ENCODE measurements at regions not wholly inside any gene's neighbourhood (a gene's known extent, or its start where the extent isn't known, plus 50 kb on each side); places are given as distances from the start of the nearest gene placed in this dataset.
"Not testable (repeated sequence)": the region's sequence is repeated elsewhere in the genome, so short reads cannot be mapped to it uniquely, and the experiment has no call there.

DNA sequence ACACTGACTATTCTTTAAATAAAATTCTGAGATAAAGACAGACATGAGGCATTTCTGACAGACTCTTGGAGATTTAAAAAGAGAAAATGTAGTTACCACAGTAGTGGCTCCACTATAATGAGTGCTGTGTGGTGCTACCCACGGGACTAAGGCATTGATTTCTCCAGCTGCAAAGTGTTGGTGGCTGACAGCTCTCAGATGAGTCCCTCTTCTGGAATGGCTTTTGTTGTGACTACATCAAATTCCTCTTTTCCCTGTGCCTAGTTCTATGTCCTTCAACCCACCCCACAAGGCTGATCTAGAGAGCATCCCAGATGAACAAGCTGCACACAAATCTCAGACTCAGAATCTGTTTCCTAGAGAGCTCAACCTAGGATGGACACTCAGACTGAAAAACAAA lies 884.8 kb upstream of the ZEB2 start:
- no peak for DNase-seq

DNA sequence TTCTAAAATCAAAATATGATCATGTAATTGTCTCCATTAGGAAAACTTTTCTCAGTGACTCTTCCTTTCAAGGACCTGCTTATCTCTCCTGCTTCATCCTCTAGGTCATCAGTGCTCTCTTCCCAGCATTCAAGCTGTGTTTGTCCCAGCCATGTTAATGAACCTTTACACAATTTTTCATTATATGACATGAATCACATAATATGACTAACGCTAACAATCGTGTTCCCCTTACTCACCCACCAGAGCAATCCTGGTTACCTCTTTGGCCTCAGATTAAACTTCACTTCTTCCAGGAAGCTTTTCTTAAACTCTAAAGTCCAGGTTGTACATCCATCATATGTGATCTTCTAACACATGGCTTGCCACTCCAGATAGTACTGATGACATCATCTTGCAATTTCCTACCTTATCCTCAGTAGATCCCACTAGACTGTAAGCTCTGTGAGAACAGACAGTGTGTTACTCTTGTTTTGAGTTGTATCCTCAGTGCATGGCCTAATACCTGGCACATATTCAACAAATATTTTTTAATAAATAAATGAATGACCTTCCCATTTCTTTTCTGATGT lies 882.9 kb upstream of the ZEB2 start:
- no peak for DNase-seq

DNA sequence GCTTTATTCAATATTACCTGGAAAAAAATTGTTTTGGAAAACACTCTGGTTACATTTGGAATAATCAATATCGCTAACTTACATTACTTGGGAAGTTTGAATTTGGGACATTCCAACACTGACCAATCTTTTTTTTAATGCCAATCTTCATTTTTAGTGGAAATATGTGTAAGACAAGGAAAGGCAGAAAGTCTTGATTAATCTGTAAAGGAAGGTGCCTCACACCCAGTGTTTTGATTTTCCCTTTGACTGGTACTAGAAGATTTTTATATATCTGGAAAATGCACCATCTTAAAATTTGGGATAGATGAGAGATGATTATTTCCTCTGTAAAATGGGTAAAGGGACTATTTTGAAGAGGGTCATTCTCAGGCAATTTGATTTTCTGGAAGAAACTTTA lies 879.2 kb upstream of the ZEB2 start:
- no peak for DNase-seq

DNA sequence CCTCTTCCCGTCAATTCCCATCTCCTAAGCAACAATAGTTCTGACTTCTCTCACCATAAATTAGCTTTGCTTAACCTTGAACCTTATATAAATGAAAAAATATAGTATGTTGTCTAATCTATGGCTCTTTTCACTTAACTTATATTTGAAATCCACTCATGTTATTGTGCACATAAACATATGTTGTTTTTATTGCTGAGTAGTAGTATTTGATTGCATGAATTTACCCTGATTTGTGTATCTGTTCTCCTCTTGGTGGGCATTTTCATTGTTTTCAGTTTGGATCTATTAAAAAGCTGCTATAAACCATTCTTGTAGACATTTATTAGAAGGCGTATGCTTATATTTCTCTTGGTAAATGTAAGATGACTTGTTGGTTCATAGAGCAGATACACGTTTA lies 874.3 kb upstream of the ZEB2 start:
- no peak for DNase-seq

DNA sequence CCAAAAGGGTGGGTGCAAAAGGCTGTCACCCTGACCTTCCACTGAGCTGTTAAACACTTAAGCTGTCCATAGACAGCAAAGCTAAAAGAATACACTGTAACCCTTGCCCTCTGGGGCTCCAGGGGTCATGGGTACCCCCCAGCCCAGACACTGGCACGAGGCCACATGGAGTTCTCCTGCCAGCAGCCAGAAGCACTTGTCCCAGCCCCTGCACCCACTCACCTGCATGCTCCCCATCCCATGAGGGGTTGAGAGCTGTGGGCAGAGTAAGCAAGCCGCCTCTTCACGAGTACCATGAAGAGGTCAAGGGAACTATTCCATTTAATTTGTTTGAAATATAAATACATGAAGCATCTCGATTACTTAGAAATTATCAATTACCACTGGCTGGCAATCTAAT lies 867.1 kb upstream of the ZEB2 start:
- no peak for DNase-seq

DNA sequence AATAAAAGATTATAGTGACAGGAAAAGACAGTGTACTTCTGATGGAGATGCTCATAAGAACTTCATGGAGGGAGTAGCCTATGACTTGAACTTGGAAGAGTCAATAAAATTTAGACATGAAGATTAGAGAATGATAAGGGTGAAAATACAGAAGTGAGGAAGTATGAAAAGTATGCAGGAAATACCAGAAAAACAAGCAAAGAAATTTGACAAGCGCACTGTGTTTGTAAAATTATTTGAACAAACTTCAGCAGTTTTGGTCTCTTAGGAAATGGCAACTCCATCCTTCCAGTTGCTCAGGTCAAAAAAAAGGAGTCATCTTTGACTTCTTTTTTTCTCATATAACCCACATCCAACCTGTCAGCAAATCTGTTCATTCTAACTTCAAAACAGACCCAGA lies 864.0 kb upstream of the ZEB2 start:
- DNase-seq = no peak

DNA sequence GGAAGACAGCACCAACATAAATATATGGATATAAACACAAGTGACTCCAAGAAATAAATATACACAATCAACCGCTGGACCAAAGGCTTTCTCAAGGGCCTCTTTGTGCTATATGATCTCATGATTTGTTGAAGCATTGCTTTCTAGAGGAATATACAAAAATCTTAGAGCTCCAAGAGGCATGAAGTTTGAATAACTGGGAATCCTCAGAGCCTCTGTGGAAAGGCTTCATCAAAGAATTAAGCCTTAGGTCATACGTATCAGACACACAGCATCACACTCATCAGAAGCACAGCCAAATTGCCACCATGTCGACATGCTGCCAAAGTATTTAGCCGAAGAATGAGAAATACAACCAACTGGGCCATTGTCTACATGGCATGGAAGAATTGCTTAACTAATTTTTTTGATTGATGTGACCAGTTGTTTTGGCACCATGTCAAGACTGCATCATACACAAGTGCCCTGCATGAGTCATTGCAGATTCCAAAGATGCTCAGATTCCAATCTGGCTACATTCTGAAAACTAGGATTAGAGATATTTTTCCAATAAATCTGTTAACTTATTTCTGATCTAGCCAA lies 860.6 kb upstream of the ZEB2 start:
- DNase-seq = peak in 2 of 3 donors; percentile 5 to 22

DNA sequence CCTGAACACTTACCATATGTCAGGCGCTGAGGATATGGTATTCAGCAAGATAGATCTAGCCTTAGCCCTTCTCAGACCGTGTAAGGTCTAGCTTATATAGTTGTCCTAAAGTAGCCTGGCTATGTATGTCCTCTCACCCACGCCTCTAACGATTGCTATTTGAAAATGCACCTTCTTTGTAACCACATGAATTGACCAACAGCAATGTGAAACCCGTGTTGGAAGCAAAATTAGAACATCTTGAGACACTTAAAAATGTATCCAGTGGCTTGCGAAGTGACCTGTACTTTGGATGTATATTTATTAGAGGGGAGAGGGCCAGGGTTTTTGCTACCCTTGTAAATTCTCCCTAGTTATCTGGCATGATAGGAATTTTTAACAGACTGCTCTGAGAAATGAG lies 860.0 kb upstream of the ZEB2 start:
- DNase-seq = no peak

DNA sequence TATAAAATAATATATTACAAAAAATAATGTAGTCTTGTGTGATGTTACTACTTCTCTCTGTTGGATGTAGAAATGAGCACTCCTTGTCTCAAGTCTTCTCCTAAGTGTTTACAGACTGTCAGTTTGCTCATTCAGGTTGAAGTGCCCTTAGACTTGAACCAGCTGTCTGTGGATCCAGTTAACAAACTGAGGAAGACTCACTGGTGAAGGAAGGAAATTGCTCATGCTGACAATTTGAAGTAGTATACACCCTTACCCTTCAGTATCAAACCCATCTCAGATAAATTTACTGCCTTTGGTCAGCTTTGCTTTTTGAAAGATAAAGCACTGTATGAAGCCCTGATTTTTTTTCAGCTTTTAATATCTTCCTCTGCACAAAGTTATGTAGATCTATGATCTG lies 854.2 kb upstream of the ZEB2 start:
- DNase-seq = no peak

DNA sequence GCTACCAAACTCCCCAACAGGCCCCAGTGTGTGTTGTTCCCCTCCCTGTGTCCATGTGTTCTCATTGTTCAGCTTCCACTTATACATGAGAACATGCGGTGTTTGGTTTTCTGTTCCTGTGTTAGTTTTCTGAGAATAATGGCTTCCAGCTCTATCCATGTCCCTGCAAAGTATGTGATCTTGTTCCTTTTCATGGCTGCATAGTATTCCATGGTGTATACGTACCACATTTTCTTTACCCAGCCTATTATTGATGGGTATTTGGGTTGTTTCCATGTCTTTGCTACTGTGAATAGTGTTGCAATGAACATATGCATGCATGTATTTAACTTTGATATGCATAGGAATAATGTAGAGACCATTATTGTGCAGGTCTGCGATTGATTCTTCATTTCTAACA lies 847.4 kb upstream of the ZEB2 start:
- not testable (repeated sequence) for DNase-seq

DNA sequence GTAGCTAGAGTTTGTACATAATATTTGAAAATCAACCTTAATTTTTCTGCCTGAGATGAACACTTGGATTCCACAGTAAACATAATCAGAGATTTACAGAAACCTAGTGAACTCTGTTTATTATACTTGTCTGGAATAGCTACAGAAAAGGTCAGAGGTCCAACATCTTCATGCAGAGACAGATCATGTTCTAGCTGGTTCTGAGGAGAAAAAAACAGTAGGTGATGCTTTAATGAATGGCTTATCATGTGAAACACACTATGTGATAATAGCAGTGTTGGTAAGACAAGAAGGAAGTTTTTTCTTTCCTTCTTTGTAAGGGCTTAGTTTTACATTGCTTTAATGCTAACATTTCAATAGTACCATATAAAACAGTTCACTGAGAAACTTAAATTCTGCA lies 846.4 kb upstream of the ZEB2 start:
- DNase-seq = no peak

DNA sequence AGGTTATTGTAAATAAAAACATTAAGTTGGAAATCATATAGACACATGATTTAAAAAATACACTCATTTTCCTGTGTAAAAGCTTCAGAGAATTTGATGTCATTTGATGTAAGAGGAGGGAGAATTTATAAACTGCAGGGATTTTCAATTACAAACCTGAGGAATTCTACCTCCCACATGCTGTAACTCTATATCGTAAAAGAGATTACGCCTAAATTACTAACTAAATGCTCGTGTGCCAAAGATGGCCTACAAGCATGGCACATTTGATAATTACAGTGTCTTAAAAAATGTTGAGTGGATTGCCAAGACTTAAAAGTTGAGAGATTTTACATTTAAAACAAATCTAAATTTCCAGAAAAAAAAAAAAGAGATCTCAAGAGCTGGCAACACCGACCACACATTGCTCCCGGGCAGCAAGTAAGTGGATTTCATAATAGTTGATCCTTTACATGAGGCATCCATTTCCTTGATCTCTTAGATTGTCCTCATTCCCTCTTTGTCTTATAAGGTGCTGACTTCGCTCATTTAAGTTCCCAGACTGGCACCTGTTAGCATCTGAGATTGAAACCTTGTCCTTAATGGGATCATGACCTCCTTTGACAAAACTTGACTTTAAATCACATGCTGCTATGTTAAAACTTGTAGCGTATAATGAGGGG lies 840.3 kb upstream of the ZEB2 start:
- DNase-seq = no peak

DNA sequence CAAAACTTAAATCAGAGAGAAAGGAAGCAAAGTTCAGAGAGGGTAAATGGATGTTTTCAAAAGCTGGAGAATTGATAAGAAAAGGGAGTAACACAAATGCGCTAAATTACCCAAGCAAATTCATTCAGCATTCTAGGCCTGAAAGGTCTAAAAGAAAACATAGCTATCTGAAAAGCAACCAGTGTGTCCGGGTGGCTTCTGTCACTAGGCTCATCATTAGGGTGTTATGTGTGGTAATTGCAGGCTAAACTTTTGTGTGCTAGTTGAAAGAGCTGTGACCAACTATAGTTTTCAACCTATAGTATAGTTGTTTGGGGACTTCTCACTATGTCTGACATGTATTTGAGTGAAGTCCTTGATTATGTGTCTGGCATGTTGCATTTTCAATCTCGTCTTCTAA lies 839.6 kb upstream of the ZEB2 start:
- no peak for DNase-seq

DNA sequence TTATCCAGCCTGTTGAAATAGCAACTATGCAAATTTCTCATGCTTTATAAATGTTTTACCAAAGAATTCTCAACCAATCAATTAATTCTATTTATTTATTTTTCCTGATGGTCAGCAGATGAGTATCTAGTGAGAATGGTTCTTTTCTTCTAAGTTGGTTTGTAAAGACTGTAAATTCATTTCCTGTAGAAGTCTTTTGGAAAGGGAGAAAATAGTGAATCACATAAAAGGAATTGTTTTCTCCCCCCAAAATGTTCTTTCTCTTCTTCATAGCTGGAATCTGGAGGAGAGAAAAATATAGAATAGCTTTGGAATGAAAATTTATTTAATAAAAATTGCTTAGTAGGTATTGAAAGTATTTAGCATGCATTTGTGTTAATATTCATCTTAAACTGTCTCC lies 836.1 kb upstream of the ZEB2 start:
- no peak for DNase-seq

DNA sequence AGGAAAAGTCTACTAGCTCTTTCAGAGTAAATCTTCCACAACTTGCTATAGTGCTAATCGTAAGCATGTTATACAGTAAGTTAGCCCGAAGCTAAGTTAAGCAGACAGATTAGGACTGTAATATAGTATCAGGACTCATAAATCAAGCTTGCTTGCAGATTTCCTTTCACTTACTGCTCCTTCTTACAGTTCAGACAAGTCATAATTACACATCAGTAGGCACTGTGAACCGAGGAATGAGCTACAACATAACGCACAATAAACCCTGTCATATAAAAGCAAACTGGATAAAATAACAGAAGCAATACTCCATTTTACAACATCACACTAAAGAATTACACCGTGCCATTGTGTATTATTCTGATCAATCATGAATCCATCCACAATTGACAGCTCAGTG lies 832.6 kb upstream of the ZEB2 start:
- no peak for DNase-seq

DNA sequence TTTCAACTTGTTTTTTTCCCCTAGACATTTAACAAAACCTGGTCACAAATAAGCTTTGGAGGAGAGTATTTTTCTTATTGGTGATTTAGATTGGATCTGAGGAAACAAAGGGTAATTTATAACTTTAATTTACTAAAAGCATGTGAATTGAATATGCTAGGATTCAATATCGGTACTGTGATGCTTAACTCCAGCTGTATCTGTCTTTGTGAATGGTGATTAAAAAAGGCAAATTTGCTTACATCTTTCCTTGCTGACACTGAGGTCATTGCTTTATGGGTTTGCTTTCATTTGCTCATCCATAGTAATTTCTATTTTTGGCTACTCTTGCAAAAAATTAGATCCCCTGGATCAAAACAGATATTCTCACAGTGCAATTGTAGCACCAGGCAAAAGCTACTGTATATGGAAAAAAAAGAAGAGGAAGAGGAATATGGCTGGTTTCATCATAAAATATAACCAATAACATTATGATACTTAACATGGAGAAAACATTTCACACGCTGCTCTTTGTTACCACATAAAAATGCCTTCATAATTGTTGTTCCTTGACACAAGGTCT lies 832.0 kb upstream of the ZEB2 start:
- no peak for DNase-seq

DNA sequence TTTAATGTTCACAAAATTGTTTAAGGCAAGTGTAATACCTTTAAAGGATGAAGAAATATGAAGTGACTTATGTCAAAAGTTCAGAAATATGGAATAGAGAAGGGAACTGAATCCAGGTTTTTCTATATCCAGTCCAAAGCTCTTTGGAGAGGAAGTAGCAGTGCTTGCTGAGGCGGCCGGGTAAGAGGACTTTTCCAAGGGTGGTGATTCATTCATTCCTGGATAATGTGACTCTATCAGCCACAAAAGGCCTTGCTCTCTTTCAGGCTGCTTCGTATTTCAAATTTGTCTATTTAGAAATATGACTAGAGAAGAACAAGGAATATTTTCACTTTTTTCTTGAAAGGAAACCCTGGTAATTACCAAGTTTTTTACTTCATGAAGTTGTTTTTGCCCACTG lies 830.1 kb upstream of the ZEB2 start:
- DNase-seq = peak; percentile 32 to 39 (median 38)

DNA sequence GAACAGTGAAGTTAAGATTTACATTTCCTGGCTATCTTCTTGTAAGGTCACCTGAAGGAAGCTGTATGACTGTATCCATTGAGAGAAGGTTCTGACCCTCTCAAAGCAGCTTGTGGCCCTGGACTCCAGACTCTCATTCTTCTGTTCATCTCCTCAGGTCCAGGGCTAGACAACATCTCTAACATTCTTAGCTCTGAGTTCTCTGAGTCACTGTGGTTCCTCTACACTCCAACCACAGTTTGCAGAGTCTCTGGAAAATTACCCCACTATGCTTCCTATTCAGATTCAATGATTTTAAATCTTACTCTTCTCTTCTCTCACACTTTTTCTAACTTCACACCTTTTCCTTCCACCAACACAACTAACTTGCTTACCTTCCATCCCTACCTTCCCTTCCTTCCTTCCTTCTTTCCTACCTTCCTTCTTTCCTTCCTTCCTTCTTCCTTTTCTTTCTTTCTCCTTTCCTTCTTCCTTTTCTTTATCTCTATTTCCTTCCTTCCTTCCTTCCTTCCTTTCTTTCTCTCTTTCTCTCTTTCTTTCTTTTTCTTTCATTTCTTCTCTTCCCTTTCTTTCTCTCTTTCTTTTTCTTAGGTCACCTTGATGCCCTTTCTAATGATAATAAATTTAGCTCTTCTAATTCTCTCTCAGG lies 824.3 kb upstream of the ZEB2 start:
- DNase-seq = no peak

DNA sequence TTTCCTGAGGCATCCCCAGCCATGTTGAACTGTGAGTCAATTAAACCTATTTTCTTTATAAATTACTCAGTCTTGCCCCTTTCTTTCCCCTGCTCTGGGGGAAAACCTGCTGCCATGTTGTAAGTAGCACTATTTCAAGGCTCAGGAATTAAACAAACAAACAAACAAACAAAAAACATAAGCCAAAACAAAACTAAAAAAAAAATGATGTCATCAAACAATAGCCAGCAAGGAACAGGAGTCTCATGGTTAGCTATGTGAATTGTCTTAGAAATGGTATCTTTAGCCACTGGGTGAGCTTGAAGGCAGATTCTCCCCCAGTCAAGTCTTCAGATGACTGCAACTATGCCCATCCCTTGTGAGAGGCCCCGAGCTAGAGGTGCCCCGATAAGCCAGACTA lies 823.4 kb upstream of the ZEB2 start:
- no peak for DNase-seq

DNA sequence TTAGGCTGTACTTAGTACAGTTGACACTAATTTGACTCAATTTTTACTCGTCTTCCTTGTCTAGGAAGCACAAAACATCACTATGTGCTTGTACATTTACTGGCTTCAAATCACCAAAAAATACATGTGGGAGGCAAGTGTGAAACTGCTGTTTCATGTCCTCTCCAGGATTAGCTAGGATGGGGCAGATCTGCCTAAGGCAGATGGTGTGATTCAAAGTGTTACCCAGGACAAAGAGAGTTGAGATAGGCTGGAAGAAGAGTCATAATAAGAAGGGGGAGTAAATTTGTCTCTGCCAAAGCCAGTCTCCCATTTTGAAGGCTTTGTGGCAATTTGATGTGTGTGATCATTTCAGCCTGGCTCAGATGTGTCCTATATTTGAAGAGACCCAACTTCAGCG lies 821.6 kb upstream of the ZEB2 start:
- no peak for DNase-seq

DNA sequence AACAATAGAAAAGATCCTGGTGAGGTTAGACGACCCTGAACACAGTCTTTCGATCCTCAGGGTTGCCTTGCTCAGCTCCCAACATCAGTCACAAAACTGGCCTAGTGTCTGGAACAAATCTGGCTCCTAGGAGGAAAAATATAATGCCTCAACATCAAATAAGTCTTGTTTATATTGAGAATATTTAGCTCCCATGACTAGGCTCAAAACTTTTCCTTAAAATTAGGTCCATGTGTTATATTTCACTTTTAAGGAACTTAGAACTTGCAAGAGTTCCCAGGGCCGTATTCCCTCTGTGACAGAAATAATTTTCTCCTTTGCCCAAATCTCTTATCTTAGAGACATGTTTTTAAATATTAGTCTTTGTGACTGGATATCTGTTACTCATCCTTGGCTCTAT lies 819.7 kb upstream of the ZEB2 start:
- no peak for DNase-seq

DNA sequence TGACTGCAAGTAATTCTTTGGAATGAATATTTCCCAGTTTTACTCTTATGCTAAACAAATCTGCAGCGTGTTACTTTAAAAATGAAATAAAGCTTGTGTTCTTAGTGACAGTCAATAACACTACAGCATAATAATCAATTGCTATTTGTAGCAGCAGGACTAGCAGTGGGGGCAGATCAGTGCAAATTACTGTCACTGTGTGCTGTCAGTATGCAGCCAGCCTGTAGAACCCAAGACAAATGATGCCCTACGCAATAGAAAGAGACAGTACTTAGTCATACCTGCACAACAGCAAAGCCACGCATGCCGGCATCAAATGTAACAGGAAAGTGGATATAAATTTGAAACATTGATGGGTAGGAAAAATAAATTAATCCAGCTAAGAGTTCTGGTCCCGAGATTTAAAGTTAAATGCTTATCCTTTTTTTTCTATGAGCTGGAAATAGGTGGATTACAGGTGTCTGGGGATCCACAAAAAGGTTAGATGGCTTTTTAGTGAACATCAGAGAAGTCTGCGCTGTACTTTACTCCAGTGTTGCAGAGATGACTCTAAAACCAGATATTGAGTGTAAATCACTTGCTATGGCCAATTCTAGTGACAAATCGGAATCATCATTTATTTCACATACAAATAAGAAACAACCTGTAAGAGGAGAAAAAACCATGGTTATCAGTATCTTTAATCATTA lies 812.4 kb upstream of the ZEB2 start:
- DNase-seq = no peak

DNA sequence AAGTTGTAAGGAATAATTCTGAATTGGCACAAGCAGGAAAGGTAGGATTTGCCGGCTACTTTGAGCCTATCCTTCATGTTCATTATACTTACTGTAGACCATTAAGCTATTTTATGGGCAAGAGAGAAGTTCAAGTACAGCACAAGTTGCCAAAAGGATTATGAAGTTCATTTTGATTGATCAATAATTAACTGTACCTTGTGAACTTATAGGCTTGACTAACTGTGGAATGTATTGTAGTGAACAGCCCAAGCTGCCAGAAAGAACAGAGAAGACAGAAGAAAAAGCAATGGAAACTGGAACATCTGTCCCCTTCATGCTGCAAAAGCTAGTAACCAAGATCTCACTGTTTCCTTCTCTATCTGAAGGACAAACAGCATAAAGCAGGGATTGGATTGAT lies 810.1 kb upstream of the ZEB2 start:
- DNase-seq = no peak

DNA sequence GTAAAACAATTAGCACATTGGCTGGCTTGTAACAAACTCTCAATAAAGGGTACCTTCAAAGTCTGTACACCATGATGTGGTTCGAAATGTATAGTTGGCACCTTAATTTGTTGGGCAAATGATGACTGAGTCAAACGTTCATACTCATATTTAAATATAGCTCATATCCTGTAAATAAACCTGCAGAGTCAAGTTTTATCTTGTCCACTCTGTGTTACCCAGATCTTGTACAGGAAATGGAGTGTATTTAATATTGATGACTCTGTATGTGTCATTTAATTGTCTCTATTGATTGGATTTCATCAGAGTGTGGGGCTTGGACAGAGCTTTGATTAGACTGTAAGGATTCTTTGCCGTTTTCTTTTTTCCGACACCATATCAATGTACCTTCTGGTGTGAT lies 805.6 kb upstream of the ZEB2 start:
- DNase-seq = no peak

All from suppressor macrophage treated with lipopolysaccharide for 1 hour (primary cell).